ENCODE measurements at regions not wholly inside any gene's neighbourhood (a gene's known extent, or its start where the extent isn't known, plus 50 kb on each side); places are given as distances from the start of the nearest gene placed in this dataset.
A peak's percentile ranks its signal among the peaks of the same experiment; 100 is the strongest.
"Not testable (repeated sequence)": the region's sequence is repeated elsewhere in the genome, so short reads cannot be mapped to it uniquely, and the experiment has no call there.

GRCh38 chr14:95597784-95598211 is 62.9 kb downstream of the GLRX5 start:
- no peak for DNase-seq (ENCODE audit: extremely low read depth, low read depth)

GRCh38 chr14:95601650-95602049 is 66.8 kb downstream of the GLRX5 start:
- DNase-seq (ENCODE audit: extremely low read depth, low read depth) = no peak

- no peak for DNase-seq (ENCODE audit: extremely low read depth, low read depth)
Measured at GRCh38 chr14:95603415-95603814, 68.6 kb downstream of the GLRX5 start.

GRCh38 chr14:95606266-95606665 is 71.4 kb downstream of the GLRX5 start:
- DNase-seq (ENCODE audit: extremely low read depth, low read depth) = no peak

- DNase-seq (ENCODE audit: extremely low read depth, low read depth) = no peak
Measured at GRCh38 chr14:95608637-95609235, 73.9 kb downstream of the GLRX5 start.

- peak; percentile 40 for DNase-seq (ENCODE audit: extremely low read depth, low read depth)
Measured at GRCh38 chr14:95609398-95609990, 74.6 kb downstream of the GLRX5 start.

GRCh38 chr14:95611293-95611880 is 74.8 kb upstream of the TCL1B start:
- DNase-seq (ENCODE audit: extremely low read depth, low read depth) = no peak

GRCh38 chr14:95614349-95614748 is 71.9 kb upstream of the TCL1B start:
- DNase-seq (ENCODE audit: extremely low read depth, low read depth) = no peak

GRCh38 chr14:95616745-95617144 is 69.5 kb upstream of the TCL1B start:
- DNase-seq (ENCODE audit: extremely low read depth, low read depth) = no peak

- no peak for DNase-seq (ENCODE audit: extremely low read depth, low read depth)
Measured at GRCh38 chr14:95619785-95620417, 66.3 kb upstream of the TCL1B start.

GRCh38 chr14:95620659-95621059 is 65.6 kb upstream of the TCL1B start:
- DNase-seq (ENCODE audit: extremely low read depth, low read depth) = no peak

- no peak for DNase-seq (ENCODE audit: extremely low read depth, low read depth)
Measured at GRCh38 chr14:95623195-95623594, 63.0 kb upstream of the TCL1B start.

GRCh38 chr14:95625710-95626109 is 60.5 kb upstream of the TCL1B start:
- not testable (repeated sequence) for DNase-seq (ENCODE audit: extremely low read depth, low read depth)

GRCh38 chr14:95635051-95635450 is 51.2 kb upstream of the TCL1B start:
- no peak for DNase-seq (ENCODE audit: extremely low read depth, low read depth)
